HFF-Myc (cell line): ENCODE measurements at regions not wholly inside any gene's neighbourhood (a gene's known extent, or its start where the extent isn't known, plus 50 kb on each side); places are given as distances from the start of the nearest gene placed in this dataset.
A peak's percentile ranks its signal among the peaks of the same experiment; 100 is the strongest.

Source experiments
- DNase-seq: peaks from one replicate; pipeline ENCODE4 v3.0.0-alpha.2; 2011; ENCODE audit warnings: low read depth; ENCODE audit errors: extremely low read depth
- H3K4me3 ChIP-seq: replicated peaks from 2 replicates; pipeline ENCODE4 v1.5.1; 2011; ENCODE audit warnings: low read depth, mild to moderate bottlenecking, control low read depth, low read length
- CTCF ChIP-seq: IDR thresholded peaks from 2 replicates; pipeline ENCODE4 v1.5.1; 2012; ENCODE audit warnings: mild to moderate bottlenecking, low read depth, low read length, control low read depth; ENCODE audit errors: missing control alignments

GRCh38 chr6:34615574-34616226 lies 59.6 kb upstream of the SPDEF start:
- no peak for DNase-seq
- no peak for TF ChIP-seq CTCF
- H3K4me3 ChIP-seq, result no peak overlapping the region

DNA sequence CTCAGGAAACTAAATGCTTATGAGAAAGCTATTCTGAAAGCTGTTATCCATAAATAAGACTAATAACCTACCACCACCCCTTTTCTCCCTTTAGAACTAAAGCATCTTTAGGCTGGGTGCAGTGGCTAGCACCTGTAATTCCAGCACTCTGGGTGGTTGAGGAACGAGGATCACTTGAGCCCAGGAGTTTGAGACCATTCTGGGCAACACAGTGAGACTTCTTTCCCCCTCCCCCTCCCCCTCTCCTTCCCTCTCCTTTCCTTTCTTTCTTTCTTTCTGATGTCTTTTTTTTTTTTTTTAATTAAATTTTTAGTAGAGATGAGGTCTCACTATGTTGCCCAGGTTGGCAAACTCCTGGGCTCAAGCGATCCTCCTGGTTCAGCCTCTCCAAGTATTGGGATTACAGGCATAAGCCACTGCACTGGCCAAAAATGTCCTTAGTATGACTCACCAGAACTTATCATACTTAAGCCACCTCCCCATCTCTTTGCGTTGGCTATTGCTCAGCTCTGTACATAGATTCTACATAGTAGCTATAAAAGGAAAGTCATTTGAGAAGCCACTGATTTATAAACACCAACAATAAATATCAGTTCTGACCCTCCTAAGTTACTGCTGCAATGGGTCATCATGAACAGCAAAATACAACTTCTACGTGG lies 54.8 kb upstream of the SPDEF start:
- peak; percentile 38 for DNase-seq
- no peak overlapping the region for H3K4me3 ChIP-seq
- no peak for TF ChIP-seq CTCF

- no peak for DNase-seq
- no peak for TF ChIP-seq CTCF
- no peak overlapping the region for H3K4me3 ChIP-seq
These were observed 52.4 kb upstream of the SPDEF start for GRCh38 chr6:34608321-34609091.

GRCh38 chr6:34606477-34607265 lies 50.5 kb upstream of the SPDEF start:
- H3K4me3 ChIP-seq, result no peak overlapping the region
- no peak for DNase-seq
- TF ChIP-seq CTCF, result no peak
